Testis (tissue), 2 donors: ENCODE measurements at regions not wholly inside any gene's neighbourhood (a gene's known extent, or its start where the extent isn't known, plus 50 kb on each side); places are given as distances from the start of the nearest gene placed in this dataset.
"Not testable (repeated sequence)": the region's sequence is repeated elsewhere in the genome, so short reads cannot be mapped to it uniquely, and the experiment has no call there.

Experiments used
- DNase-seq: peaks from one replicate; pipeline ENCODE4 v3.0.0-alpha.2; 2019
- H3K27ac ChIP-seq, 2 donors: fragments of 200-600 bp; sonication (generic); one replicate each; pipeline ENCODE4 v1.5.1; 2019
- H3K27me3 ChIP-seq: fragments of 200-600 bp; sonication (generic); one replicate; pipeline ENCODE4 v1.5.1; 2019
- H3K36me3 ChIP-seq: fragments of 200-600 bp; sonication (generic); one replicate; pipeline ENCODE4 v1.5.1; 2017; ENCODE audit warnings: low read depth; ENCODE audit errors: missing control alignments
- H3K4me1 ChIP-seq: fragments of 200-600 bp; sonication (generic); one replicate; pipeline ENCODE4 v1.5.1; 2019
- H3K4me3 ChIP-seq, 2 donors: fragments of 200-600 bp; sonication (generic); one replicate each; pipeline ENCODE4 v1.5.1; 2017 to 2019
- H3K9me3 ChIP-seq: fragments of 200-600 bp; sonication (generic); one replicate; pipeline ENCODE4 v1.5.1; 2017
- POLR2A ChIP-seq: fragments of 450-650 bp; IDR thresholded peaks from one replicate; pipeline ENCODE4 v1.6.1; 2017; ENCODE audit warnings: antibody characterized with exemption, mild to moderate bottlenecking, moderate library complexity
- WGBS, 2 donors: methylation state at CpG; one replicate each; pipeline ENCODE4 v1.1.5; 2018; 5-methylcytosine and 5-hydroxymethylcytosine counted together
- intact Hi-C: fragments of 100-400 bp; cut with DNase I; formaldehyde crosslinking; loops from one replicate; pipeline ENCODE4 v1.15.1; 2023; ENCODE audit warnings: low total_unique reads
- TF ChIP-seq, protein P1 (sequence below), 3 experiments: fragments of 450-650 bp in 2 of 3; fragments of 200-600 bp in 1 of 3; sonication (generic) in 1 of 3; IDR thresholded peaks; one replicate each; pipeline ENCODE4 v1.5.1; 2016 to 2019; ENCODE audit warnings: antibody characterized with exemption in 3 of 3, mild to moderate bottlenecking in 2 of 3, moderate library complexity in 1 of 3

DNA sequence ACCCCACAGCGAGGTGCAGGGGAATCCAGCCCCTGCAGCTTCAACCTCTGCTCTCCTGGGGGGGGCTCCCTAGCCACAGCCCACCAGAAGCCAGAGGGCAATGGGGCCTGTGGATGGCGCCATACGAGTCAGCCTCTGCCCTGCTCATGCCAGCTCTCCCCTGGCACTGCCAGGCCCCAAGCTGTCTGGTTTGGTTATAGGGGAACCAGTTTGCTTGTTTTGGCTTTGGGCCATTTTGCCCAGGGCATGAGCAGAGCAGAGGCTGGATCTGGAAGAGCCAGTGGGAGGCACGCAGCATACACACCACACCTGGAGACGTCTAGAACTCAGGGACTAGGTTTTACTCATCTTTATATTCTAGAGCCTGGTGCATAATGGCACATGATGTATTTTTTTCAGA, 66.7 kb upstream of the SLC22A16 start:
- Histone ChIP-seq H3K36me3 (no peaks in the 10 kb centered on the region), H3K27me3 (no peaks in the 10 kb centered on the region), H3K4me3 (no peak overlapping the region), H3K27ac (no peak overlapping the region), H3K4me1 (no peaks in the 10 kb centered on the region), H3K9me3 (no peaks in the 10 kb centered on the region)
- TF ChIP-seq POLR2A, result no peak
- TF ChIP-seq, protein P1, sequence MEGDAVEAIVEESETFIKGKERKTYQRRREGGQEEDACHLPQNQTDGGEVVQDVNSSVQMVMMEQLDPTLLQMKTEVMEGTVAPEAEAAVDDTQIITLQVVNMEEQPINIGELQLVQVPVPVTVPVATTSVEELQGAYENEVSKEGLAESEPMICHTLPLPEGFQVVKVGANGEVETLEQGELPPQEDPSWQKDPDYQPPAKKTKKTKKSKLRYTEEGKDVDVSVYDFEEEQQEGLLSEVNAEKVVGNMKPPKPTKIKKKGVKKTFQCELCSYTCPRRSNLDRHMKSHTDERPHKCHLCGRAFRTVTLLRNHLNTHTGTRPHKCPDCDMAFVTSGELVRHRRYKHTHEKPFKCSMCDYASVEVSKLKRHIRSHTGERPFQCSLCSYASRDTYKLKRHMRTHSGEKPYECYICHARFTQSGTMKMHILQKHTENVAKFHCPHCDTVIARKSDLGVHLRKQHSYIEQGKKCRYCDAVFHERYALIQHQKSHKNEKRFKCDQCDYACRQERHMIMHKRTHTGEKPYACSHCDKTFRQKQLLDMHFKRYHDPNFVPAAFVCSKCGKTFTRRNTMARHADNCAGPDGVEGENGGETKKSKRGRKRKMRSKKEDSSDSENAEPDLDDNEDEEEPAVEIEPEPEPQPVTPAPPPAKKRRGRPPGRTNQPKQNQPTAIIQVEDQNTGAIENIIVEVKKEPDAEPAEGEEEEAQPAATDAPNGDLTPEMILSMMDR (IDR thresholded peaks at IDR 0.05), result no peak
- intact Hi-C loops, result no loop called here
- DNase-seq, result no peak
- WGBS, 2 donors, result 80 to 81% methylated on average over 3 to 5 of the region's 5 CpGs

DNA sequence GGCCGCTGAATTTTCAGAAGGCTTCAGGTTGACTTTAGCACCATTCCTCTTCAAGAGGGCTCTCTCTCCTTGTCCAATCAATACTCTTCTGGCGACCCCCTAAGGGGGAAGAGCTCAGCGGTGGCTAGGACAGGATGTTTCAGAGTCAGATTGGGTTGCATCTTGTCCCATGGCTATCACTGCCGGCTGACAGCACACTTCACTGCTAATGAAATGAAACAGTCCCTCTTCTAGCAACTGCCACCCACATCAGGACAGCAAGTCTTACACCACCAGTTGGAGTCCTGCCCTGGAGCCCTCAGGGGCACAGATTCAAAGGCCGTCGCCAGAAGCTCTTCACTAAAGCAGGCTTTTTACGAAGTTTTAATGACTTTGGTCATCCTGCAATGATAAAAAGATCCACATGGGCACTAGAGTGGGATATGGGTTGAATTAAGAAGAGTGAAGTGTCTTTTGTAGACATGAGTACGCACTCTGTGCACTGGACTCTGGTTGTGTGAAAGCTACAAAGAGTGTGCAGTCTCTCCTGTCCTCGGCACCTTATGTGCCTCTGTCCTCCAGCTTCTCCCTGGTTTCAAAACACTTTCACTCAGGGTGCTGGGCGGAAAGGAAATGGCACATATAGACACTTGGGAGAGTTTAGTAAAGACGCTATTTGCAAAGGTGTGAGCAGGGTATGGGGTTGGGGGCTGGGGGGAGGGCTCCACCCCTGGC, 66.1 kb upstream of the SLC22A16 start:
- H3K4me3 ChIP-seq, result no peak overlapping the region
- TF ChIP-seq, protein P1 (IDR thresholded peaks at IDR 0.05), result no peak
- no peak for TF ChIP-seq POLR2A

DNA sequence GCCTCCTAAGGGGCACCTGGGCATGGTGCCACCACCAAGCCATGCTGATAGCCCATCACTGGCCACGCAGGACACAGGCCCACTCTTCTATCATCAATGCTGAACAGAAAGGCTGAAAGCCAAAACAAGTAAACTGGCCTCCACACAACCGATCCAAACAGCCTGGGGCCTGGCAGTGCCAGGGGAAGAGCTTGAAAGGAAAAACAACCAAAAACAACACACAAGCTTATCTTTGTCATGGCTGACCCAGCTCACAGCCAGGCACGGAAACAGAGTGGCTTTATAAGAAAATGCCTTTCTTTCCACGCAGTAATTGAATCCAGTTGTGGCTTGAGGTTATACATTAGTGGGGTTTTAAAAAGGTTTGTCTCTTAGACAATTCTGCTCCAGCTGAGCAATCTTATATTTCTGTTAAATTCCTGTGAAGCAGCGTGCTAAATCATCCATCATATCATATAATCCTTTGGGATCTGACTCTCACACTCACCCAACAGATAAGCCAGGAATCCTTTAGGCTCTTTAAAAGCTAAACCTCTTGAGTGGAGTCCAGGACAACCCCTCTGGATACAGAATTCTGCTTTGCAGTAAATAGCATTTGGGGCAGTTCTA, 65.4 kb upstream of the SLC22A16 start:
- no peak overlapping the region for H3K27ac ChIP-seq
- 76 to 77% methylated on average over 5 of the region's 5 CpGs for WGBS, 2 donors
- DNase-seq, result no peak
- H3K4me1 ChIP-seq, result no peaks in the 10 kb centered on the region
- no peak overlapping the region for H3K4me3 ChIP-seq
- intact Hi-C loops, result no loop called here
- H3K27me3 ChIP-seq, result no peaks in the 10 kb centered on the region
- H3K9me3 ChIP-seq, result no peaks in the 10 kb centered on the region
- H3K36me3 ChIP-seq, result no peaks in the 10 kb centered on the region
- TF ChIP-seq POLR2A, result no peak
- TF ChIP-seq, protein P1 (IDR thresholded peaks at IDR 0.05), result no peak

More for the DNA sequence above, 66.1 kb upstream of the SLC22A16 start:
- no peaks in the 10 kb centered on the region for H3K9me3 ChIP-seq
- H3K36me3 ChIP-seq, result no peaks in the 10 kb centered on the region
- no peak overlapping the region for H3K27ac ChIP-seq
- no peaks in the 10 kb centered on the region for H3K4me1 ChIP-seq
- no peak for DNase-seq
- intact Hi-C loops, result no loop called here
- no peaks in the 10 kb centered on the region for H3K27me3 ChIP-seq
- 83 to 84% methylated on average over 11 of the region's 11 CpGs for WGBS, 2 donors

DNA sequence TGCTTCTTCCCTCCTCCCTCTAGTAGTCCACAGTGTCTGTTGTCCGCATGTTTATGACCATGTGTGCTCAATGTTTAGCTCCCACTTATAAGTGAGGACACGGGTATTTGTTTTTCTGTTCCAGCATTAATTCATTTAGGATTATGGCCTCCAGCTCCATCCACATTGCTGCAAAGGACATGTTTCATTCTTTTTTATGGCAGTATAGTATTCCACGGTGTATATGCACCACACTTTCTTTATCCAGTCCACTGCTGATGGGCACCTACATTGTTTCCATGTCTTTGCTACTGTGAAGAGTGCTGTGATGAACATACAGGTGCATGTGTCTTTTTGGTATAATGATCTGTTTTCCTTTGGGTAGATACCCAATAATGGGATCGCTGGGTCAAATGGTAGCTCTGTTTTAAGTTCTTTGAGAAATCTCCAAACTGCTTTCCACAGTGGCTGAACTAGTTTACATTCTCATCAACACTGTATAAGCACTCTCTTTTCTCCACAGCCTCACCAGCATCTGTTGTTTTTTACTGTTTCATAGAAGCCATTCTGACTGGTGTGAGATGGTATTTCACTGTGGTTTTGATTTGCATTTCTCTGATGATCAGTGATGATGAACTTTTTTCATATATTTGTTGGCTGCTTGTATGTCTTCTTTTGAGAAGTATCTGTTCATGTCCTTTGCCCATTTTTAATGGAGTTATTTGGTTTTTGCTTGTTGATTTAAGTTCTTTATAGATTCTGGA, 63.0 kb upstream of the SLC22A16 start:
- H3K27ac ChIP-seq, DNase-seq, H3K36me3 ChIP-seq, H3K9me3 ChIP-seq, H3K4me3 ChIP-seq, H3K4me1 ChIP-seq, H3K27me3 ChIP-seq, intact Hi-C loops: not testable (repeated sequence)
- WGBS, 2 donors, result 93 to 98% methylated on average over 4 of the region's 4 CpGs

DNA sequence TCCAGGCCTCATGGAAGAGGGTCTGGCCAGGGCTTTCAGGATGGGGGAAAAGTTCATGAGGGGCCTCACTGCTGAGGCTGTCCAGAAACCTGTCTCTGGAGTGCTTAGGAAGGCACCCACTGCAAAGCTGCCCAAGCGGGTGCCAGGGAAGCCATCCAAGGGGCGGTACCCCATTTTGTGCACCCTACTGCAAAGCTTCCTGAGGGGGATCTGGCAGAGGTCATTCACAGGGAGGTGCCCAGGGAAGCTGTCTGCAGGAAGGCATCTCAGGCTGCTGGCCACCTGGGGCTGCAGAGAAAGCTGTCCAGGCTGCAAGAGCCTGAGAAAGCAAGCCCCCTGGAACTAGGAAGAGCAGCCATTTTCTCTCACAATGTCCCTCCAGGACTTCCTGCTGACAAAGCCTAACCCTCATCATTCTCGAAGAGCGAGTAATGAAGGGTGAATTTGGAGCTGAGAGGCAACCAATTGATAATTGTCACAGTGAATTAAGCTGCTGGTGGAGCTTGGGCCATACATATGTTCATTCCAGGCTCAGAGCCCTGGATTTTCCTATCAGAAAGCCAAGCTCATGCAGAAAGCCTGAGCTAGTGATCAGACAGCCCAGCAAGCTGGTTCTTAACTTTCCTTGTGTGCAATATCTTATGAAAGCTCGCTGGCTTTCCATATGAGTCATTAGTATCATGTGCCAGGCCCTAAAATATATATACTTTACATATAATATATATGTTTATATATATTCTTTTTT, 62.2 kb upstream of the SLC22A16 start:
- Histone ChIP-seq H3K27me3 (no peaks in the 10 kb centered on the region), H3K27ac (no peak overlapping the region), H3K4me3 (no peak overlapping the region), H3K36me3 (no peaks in the 10 kb centered on the region), H3K9me3 (no peaks in the 10 kb centered on the region), H3K4me1 (no peaks in the 10 kb centered on the region)
- TF ChIP-seq, protein P1 (IDR thresholded peaks at IDR 0.05), result no peak
- no peak for TF ChIP-seq POLR2A
- WGBS, 2 donors, result 97 to 98% methylated on average over 3 to 5 of the region's 5 CpGs
- intact Hi-C loops, result no loop called here
- no peak for DNase-seq
